ENCODE measurements at regions not wholly inside any gene's neighbourhood (a gene's known extent, or its start where the extent isn't known, plus 50 kb on each side); places are given as distances from the start of the nearest gene placed in this dataset.

- in situ Hi-C loops (cut with MboI; ENCODE audit: low sequenced_read_pairs) = no loop called here
Observed at GRCh38 chr19:32253683-32254508, 91.5 kb upstream of the ZNF507 start.

DNA sequence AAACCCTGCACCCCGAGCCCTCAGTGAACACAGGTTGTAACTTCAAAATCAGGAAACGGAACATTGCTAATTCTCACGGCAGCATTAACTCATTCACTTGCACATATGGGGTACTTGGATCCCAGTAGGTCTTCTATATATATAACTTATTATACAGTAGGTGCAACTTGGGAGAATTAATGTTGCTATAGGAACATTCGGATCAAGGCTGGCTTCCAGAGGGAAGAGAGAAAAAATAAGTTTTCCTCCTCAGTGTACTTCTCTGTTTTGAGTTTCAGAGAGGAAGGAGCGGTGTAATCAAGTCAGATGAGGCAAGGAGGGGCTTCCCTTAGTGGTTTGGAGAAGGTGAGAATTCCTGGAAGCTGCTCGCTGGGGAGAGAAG is 90.9 kb upstream of the ZNF507 start:
- in situ Hi-C loops (cut with MboI; ENCODE audit: low sequenced_read_pairs) = no loop called here

DNA sequence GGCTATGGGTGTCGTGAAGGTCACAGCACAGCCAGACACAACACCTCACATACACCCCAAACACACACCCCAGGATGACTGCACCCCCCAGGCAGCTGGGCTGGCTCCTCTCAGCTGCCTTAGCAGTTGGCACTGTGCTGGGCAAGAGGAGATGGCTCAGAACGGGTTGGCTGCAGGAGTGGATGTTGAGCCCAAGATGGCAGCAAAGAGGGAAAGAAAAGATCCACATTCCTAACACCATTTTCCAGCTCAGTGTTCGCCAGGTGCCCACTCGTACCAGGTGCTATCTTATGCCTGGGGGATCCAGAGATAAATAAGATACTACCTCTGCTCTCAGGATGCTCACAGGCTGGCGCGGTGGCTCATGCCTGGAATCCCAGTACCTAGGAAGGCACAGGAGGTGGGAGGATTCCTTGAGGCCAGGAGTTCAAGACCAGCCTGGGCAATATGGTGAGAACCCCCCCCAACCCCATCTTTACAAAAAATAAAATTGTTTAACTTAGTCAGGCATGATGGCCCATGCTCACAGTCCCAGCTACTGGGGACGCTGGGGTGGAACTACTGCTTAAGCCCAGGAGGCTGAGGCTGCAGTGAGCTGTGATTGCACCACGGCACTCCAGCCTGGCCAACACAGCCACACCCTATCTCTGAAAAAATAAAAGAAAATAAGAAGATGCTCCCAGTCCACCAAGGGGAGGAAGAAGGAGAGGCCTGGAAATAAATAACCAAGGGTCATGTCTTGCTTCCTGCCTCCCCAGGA is 89.7 kb upstream of the ZNF507 start:
- in situ Hi-C loops (cut with MboI; ENCODE audit: low sequenced_read_pairs) = no loop called here

DNA sequence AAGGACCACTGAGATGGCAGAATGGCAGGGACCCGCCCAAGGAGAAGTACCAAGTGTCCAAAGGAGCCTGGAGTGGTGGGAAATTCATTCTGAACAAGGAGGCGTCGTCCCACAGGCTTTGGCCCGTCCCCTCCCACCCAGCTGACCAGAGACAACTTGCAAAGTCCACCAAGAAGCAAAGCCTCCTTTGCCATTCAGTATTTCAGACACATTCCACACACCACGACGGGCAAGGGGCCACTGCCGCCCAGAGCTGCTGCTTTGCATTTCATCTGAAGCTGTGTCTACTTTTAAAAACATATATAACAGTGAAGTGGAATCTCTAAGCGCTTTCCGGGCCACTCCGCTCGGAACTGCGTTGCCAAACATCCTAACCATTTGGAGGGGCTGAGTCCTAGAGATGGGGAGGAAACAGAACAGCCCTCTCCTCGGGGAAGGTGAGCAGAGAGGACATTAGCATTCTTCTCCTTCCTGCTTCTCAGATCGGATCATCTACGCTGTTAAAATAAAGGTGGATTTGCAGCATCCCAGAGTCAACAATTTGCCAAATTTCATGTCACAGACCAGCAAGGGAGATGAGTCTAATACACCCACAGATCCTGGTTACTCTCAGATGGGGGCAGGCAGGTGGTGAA is 89.0 kb upstream of the ZNF507 start:
- in situ Hi-C loops (cut with MboI; ENCODE audit: low sequenced_read_pairs) = no loop called here

GRCh38 chr19:32257326-32258073 is 87.9 kb upstream of the ZNF507 start:
- in situ Hi-C loops (cut with MboI; ENCODE audit: low sequenced_read_pairs) = no loop called here

- in situ Hi-C loops (cut with MboI; ENCODE audit: low sequenced_read_pairs) = no loop called here
Observed at GRCh38 chr19:32258167-32258566, 87.2 kb upstream of the ZNF507 start.

DNA sequence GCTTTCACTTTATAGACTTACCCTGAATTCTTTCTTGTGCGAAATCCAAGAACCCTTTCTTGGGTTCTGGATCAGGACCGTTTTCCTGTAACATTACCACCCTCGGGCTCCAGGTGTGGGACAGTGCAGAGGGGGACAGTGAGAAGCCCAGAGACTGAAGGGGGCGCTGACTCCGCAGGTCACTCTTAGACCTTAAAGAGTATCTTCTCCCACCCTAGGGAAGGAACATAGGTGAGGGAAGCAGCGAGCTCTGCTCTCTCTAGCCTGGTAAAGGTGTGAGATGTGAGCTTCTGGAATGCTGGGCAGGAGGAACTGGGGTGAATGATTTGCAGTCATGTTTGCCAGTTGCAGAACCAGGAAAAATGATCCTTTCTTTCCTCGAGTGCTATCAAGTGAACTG is 80.8 kb upstream of the ZNF507 start:
- in situ Hi-C loops (cut with MboI; ENCODE audit: low sequenced_read_pairs) = no loop called here

DNA sequence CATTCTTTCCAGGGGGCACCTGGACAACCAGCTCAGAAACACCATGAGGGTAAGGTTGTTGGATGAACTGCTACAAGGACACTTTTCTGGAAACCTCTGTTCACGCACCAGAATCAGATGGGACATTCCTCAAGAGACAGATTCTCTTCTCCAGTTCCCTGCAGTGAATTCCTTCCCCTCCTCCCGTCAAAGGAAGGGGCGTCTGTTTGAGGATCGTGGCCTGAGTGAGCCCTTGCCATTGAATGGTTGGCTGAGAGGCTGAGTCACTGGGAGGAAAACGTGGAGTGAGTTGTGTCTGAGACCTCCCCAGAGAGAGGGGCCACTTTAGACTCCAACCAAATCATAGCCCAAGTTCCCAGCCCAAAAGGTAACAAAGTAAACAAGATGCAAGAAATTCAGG is 79.4 kb upstream of the ZNF507 start:
- in situ Hi-C loops (cut with MboI; ENCODE audit: low sequenced_read_pairs) = no loop called here

DNA sequence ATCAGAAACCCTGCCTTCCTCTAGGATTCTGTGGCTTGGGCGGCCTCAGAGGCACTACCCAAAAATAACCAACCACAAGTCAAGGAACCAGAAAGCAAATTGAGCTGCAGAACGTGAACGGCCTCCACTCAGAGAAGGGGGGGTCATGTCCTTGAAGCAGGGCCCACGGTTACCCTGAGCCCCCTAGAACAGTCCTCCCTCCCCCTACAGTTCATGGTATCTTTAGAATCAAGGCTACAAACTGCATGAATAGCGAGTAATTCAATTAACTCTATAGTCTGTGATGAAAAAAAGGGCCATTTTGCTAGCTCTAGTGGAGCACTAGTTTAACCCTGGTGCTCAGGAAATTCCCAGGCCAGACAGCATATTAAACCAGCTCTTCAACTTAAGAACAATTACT is 79.0 kb upstream of the ZNF507 start:
- in situ Hi-C loops (cut with MboI; ENCODE audit: low sequenced_read_pairs) = no loop called here

GRCh38 chr19:32268381-32268780 is 77.0 kb upstream of the ZNF507 start:
- in situ Hi-C loops (cut with MboI; ENCODE audit: low sequenced_read_pairs) = no loop called here

- in situ Hi-C loops (cut with MboI; ENCODE audit: low sequenced_read_pairs) = no loop called here
Observed at GRCh38 chr19:32269831-32270230, 75.6 kb upstream of the ZNF507 start.

DNA sequence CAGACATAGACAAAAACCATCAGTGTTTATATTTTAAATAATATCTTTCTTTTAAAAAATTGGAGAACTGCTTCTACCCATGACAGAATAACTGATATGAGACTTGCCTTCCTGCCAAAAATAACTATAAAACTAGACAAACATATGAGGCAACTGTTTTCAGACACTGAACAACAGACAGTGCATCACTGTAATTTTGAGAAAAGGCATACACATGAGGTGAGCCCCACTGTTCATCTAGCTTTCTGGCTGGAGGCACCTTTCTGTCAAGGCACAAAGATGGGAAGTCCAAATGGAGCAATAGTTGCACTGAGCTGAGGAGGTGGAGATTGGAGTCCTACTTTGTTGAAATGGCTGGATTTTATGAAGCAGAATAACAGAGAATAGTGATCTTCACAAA is 71.9 kb upstream of the ZNF507 start:
- in situ Hi-C loops (cut with MboI; ENCODE audit: low sequenced_read_pairs) = no loop called here

- in situ Hi-C loops (cut with MboI; ENCODE audit: low sequenced_read_pairs) = no loop called here
Observed at GRCh38 chr19:32287086-32287485, 58.3 kb upstream of the ZNF507 start.

- in situ Hi-C loops (cut with MboI; ENCODE audit: low sequenced_read_pairs) = no loop called here
Observed at GRCh38 chr19:32287811-32288227, 57.6 kb upstream of the ZNF507 start.

DNA sequence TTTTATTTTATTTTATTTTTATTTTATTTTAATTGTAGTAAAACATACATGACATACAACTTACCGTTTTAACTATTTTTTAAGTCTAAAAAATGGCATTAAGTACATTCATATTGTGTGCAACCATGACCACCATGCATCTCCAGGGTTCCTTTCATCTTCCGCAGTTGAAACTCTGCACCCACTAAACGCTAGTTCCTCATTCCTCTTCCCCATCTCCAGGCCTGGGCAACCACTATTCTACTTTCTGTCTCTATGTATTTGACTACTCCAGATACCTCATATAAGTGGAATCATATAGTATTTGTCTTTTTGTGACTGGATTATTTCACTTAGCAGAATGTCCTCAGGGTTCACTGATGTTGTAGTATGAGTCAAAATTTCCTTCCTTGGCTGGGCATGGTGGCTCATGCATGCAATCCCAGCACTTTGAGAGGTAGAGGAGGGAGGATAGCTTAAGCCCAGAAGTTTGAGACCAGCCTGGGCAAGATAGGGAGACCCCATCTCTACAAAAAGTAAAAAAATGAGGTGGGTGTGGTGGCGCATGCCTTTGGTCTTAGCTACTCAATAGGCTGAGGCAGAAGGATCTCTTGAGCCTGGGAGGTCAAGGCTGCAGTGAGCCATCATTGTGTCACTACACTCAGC is 55.7 kb upstream of the ZNF507 start:
- in situ Hi-C loops (cut with MboI; ENCODE audit: low sequenced_read_pairs) = no loop called here

- in situ Hi-C loops (cut with MboI; ENCODE audit: low sequenced_read_pairs) = no loop called here
Observed at GRCh38 chr19:32291876-32292275, 53.5 kb upstream of the ZNF507 start.

DNA sequence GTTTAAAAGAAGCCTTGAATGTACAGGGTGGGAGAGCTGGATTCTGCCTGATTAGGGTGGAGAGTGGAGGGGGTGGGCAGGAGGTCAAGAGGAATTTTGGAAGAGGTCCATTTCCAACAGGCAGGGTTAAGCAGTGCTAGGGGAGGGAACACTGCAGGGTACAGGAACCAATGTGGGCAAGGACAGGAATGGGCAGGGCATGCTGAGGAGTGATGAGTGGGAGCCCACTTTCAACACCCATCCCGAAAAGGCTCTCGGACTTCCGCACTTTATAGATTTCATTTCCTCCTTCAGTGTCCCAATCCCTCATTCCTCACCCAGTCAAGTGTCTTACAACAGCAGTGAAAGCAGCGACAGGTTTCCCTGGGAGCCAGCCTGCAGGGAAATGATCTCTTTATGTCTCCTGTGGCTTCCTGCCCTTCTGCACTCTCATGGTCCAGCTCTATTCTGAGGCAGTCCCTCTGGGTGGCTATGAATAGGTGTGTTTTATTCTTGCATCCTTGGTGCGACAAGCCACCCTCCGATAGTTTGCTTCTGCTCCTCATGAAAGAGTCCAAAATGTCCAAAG is 50.5 kb upstream of the ZNF507 start:
- in situ Hi-C loops (cut with MboI; ENCODE audit: low sequenced_read_pairs) = no loop called here
